NB4 (cell line): ENCODE measurements at regions not wholly inside any gene's neighbourhood (a gene's known extent, or its start where the extent isn't known, plus 50 kb on each side); places are given as distances from the start of the nearest gene placed in this dataset.

Source experiments
- POLR2A ChIP-seq: IDR thresholded peaks from 2 replicates; pipeline ENCODE4 v1.6.1; 2011; ENCODE audit warnings: mild to moderate bottlenecking; ENCODE audit not compliant: insufficient read length; ENCODE audit errors: extremely low read depth
- TF ChIP-seq, protein P1 (sequence below): IDR thresholded peaks from one replicate; pipeline ENCODE4 v1.5.1; 2012; ENCODE audit warnings: low read depth, low read length

DNA sequence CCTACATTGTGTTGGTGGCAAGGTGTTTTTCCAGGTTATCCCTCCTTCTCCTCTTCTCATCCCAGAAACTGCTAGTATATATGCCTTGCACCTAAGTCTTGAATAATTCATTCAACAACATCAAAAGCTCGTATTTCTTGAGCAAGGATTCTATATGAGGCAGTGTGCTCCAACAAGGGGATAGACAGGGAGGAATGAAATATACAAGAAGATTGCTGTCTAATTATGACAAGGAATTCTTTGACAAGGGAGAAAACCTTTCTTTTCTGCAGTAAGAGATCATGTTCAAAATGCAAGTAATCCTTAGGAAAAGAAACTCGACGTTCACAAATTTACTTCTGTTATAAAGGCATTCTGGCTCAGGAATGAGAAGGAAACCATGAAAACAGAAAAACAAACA is 788.6 kb downstream of the TDRD15 start:
- TF ChIP-seq POLR2A: no peak
- TF ChIP-seq, protein P1, sequence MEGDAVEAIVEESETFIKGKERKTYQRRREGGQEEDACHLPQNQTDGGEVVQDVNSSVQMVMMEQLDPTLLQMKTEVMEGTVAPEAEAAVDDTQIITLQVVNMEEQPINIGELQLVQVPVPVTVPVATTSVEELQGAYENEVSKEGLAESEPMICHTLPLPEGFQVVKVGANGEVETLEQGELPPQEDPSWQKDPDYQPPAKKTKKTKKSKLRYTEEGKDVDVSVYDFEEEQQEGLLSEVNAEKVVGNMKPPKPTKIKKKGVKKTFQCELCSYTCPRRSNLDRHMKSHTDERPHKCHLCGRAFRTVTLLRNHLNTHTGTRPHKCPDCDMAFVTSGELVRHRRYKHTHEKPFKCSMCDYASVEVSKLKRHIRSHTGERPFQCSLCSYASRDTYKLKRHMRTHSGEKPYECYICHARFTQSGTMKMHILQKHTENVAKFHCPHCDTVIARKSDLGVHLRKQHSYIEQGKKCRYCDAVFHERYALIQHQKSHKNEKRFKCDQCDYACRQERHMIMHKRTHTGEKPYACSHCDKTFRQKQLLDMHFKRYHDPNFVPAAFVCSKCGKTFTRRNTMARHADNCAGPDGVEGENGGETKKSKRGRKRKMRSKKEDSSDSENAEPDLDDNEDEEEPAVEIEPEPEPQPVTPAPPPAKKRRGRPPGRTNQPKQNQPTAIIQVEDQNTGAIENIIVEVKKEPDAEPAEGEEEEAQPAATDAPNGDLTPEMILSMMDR: no peak
